HG02642 (cell line): ENCODE measurements at regions not wholly inside any gene's neighbourhood (a gene's known extent, or its start where the extent isn't known, plus 50 kb on each side); places are given as distances from the start of the nearest gene placed in this dataset.

Experiments
- ATAC-seq: cut with Tn5 transposase; IDR thresholded peaks from one replicate; pipeline ENCODE4 v1.9.1; 2021; ENCODE audit warnings: mild to moderate bottlenecking; ENCODE audit not compliant: unreplicated experiment, poor library complexity

DNA sequence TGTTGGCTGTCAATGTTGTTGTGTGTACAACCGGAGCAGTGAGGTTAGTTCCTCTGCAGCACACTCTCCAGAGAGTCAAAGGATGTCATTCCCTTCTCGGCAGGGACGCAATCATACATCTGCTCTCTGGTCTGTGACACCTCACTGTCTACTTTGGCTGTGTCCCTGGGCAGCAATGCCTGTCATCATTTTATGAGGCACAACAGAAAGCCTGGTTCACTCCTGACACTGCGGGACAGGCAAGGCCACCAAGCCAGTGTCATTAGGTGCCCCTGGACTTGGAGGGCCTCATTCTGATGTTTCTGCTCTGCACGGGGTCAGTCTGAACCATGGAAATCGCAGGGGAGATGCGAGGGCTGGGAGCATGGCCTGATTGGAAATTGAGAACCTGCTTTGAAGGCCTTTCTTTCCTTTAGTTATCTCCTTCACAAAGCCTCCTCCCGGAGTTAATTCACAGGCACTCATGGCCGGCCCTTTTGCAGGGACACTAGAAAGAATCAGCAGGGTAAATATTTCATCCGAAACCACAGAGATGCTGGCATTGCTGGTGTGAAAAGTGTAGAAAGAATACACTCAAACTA, 284.4 kb downstream of the ZNF536 start:
- ATAC-seq, result no peak

DNA sequence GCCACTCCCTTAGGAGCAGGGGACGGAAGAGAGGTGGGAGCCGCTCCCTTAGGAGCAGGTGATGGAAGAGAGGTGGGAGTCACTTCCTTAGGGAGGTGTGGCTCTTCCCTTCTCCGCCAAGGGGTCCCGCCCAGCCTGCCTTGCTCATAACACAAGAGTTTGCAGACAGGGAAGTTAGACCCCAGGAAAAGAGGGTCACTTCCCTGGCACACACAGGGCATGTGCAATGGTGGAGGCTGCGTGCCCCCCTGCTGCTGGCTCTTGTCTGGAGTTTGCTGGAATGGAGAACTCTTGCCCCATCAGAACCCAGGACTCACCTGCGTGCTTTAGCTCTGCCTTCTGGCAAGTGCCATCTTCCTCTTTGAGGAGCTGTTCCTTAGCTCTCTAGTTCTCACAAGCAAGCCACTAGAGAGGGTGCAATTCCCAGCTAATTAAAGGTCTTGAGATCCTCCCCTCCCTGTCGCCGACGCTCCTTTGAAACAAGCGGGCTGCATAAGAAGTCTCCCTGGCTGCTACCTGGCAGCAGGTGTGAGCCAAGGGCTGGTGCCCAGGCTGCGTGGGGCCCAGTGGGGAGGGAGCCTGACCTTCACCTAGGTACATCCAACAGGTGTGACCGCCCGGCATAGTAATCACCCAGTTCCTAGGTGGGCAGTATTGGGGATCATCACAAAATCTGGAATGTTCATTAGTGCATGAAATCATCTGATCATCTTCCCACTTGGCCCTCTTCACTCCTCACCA, 281.6 kb downstream of the ZNF536 start:
- ATAC-seq, result no peak

DNA sequence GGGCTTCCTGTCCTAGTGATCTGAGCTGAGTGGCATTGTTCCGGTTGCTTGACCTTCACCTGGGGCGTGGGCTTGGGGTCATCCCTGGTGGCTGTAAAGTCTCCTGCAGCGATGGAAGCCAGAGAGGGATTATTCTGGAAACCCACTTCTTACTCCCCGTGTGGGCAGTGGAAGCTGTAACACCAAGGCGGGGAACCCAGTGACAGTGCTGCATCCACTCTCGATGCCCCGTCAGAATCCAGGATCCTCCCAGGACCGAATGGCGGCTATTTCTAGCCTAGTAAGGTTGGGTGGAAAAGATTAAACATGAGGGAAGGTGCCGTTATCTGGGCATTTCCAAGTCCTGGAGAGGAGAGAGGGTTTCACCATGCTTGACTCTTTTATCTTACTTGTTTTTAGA, 280.6 kb downstream of the ZNF536 start:
- no peak for ATAC-seq

DNA sequence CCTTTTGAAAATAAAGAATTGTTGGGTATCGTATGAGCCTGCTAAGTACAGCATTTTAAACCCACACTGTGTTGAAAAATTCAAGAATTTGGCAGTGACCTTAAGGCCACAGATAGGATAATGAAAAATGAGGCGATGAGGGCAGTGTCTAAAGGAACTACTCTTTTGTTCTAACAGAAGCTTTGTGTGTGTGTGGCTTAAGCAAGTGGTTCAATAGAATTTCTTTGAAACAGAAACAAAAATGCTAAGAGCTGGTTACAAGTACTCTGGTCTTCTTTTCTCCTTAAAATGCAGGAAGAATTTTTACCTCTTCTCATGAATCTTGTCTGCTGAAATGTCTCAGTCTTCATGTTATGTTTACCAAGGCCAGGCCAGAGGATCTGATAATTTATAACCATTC, 279.5 kb downstream of the ZNF536 start:
- no peak for ATAC-seq

DNA sequence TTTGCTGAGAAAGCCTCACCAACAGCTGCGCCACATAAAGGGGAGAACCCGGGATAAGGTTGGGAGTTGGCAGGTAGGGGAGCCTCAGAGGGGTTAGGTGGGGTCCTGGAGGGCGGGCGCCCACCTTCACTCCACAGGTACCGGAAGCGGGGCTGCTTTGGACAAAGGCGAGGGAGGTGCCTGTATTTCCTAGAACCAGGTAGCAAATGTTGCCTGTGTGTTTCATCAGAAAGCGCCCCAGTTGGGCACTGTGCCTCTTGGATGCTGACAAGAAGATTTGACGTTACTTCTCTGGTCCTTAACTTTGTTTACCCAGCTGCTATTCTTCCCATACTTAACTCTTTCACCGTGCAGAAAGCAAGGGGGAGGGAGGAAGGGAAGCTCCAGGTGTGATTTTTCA, 278.9 kb downstream of the ZNF536 start:
- no peak for ATAC-seq

DNA sequence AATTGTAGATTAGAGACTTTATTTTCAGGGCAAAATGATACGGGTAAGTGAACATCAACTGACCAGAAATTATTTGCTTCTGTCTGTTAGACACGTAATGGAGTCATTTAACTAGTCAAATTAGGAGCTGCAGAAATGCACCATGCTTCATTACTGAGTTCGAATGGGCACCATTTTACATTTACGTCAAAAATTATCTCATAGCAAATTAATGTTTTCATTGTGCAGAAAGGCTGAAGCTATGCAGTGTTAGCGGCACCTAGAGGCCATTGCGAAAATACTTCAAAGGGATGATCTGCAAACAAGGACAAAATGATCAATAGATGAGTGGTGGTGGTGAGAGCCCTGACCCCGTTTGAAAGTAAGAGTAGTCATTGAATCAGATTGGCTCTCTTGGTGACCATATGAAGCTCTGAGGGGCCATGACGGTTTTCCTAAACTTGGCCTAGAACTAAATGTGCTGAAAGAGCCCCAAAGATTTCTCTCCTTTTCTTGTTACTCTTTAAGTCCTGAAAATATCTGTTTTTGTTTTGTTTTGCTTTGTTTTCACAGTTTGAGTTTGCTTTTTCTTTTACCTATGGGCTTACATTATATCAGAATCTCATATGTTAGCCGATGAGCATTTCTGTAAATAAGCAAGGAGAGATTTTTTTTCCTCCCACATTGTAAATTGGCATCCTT, 277.9 kb downstream of the ZNF536 start:
- ATAC-seq, result no peak

DNA sequence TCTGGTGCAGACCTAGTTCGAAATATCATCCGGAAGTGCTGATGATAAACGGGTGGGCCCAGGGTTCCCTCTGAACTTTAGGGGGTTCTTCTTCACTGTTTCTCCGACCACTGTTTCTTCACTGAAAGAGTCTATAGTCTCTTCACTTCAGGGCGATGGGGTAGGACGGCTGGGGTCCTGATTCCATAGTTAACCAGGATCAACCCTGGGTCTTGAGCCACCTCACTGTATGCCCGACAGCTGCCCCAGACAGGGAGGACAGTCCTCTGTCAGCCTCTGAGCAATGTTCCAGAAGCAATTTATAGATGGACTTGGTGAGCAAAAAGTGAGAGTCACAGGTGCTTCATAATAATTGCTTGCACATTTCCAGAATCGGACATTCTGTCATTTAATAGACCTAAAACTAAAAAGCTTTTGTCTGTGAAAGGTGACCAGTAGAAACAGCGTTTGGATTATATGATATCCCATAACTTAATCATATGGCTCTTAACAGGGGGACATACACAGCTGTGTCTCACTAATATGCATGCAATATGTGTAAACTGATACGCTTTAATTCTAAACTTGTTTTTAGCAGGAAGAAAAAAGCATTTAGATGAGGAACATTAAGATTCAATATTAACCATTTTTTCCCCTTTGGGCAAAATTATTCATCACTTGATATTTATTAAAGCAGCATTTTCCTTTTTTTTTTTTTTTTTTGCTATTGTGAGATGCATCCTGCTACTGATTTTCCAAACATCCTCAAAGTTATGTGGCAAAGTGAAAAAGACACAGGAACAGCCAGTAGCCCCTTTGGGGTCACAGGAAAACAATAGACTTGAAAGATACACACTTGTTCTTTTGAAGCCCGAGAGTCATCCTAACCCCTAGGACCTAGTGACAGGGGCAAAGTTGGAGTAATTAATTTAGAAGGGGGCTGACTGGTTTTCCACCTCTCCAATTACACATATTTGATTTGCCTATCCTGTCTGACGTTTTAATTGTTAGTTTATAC, 277.0 kb downstream of the ZNF536 start:
- ATAC-seq, result no peak

DNA sequence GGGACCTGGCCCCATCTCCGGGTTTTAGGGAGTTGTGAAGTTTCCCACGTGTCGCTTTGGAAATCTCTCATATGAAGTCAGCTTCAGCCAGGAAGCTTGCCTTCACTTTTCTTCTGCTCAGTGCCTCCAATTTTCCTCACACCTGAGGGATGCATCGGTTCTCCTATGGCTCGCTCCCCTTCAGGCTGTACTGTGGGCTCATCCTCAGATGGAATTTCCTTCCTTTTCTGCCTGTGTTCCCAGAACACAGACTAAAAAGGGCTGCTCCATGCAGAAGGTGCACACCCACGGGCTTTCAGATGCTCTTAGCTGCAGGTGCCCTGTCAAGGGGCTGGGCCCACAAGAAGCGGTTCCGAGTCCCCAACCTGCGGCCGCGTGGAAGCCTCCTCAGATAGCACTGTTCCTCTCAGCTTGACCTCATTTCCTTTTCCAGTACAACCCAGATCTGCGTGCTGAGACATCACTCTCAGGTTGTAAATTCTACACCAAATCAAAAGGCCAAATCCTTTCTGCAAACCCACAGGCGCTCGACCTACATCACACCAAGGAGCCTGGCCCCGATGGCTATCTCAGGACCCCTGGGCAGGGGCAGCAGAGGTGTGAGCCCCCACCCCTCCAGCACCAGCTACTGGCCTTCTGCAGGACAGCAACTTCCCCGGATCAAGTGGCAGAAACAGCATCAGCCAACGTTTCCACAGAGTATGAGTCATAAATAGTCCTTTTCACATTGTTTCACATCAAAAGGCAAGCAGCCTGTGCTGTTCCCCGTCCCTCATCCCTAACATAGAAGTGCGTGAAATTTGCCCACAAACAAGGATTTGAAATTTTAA, 275.9 kb downstream of the ZNF536 start:
- no peak for ATAC-seq

DNA sequence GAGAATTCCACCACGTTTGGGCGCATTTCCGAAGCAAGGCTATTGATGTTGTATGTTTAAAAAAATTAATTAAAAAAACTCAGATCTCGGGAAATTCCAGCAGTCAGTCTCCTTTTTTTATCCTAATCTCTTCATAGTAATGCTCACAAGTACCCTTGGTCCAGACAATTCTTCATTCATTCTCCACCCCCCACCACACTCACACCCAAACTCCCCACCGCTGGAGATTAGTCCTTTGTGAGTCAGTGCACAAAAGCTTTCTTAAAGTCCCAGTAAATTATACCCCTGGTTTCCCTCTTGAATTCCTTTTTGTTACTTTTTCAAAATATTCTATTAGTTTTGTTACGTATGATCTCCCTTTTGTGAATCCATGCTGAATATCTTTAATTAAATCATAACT, 274.6 kb downstream of the ZNF536 start:
- no peak for ATAC-seq

DNA sequence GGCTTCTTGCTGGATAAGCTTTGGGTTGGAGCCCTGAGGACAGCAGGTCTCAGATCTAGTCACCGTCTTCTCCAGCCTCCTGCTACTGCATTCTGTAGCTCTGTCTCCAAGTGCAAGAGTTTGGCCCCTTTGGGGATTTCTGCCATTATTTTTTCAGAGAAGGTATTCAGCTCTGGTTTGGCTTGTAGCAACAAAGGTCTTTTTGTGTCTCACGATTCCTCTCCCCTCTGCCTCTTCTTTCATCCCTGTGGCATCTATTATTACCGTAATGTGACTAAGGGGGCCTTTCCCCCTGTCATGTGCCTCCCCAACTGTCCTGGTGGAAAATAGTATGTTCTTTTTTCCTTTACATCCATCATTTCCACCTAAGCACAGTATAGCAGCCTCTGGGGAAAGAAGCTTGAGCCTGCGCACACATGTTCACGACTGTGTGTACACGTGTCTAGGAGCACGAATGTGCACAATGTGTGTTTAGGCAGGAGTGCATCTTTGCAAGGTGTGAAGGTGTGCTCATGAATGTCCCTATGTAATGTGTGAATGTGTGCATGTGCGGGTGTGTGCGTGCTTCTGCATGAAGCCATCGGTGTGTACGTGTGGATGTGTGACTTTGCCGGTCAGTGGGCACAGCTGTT, 273.9 kb downstream of the ZNF536 start:
- no peak for ATAC-seq

DNA sequence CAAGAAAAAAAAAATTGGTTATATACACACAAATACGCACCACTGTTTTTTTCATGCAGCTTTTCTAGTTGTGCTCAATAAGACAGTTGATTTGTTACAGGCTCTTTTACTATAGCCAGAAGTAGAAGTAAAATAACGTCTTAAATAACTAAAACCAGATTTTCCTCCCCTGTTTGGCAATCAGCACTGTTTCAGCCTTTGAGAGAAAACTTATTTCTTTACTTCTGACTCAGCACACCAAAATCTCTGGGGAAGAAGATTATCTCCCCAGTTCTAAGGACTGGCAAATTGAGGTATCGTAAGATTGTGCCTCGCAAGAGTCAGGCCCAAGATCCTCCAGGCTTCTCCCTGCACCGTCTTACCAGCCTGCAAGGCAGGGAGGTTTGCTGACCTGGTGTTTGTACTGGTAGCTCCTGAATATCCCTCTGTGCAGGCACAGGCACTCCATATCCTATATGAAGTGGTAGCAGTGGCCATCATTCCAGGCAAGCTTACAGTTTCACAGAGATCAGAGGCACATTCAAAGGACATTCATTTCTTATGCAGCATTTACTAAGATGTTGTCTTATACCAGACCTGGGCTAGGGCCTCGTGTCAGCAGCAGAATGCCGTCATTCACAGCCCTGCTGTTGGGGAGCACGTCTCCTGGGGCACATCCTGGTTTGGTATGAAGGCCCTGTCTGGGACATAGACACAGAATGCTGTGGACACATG, 268.2 kb downstream of the ZNF536 start:
- no peak for ATAC-seq

DNA sequence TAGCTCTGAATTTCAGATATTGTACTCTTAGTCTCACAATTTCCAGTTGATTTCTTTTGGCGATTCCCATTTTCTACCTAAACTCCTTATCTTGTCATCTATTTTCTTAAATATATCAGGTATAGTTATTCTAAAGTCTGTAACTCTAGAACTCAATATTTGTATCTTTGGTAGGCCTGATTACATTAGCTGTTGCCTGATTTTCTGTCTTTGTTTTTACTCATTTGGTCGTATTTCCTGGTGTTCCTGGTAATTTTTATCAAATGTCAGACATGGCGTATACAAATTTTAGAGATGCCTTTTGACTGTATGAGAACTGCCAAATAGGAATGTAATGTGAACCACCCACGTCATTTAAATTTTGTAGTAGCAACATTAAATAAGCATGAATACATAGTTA, 266.7 kb downstream of the ZNF536 start:
- no peak for ATAC-seq

DNA sequence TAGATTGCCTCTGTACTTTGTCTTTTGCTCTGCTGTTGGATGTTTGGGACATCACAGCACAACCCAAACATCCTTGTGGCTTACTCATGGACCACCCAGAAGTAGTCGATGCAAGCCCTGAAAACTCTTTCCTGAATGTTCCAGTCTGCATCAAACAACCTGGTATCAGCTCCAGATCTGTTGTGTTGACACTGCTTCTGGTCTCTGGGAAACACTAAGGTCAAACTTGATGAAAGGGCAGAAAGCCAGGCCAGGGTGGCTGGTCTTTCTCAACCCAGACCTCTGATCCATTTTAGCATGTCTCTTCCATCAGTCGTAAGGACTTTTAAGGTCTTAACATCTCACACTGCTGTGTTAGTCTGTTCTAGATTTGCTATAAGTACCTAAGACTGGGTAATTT, 265.7 kb downstream of the ZNF536 start:
- no peak for ATAC-seq

DNA sequence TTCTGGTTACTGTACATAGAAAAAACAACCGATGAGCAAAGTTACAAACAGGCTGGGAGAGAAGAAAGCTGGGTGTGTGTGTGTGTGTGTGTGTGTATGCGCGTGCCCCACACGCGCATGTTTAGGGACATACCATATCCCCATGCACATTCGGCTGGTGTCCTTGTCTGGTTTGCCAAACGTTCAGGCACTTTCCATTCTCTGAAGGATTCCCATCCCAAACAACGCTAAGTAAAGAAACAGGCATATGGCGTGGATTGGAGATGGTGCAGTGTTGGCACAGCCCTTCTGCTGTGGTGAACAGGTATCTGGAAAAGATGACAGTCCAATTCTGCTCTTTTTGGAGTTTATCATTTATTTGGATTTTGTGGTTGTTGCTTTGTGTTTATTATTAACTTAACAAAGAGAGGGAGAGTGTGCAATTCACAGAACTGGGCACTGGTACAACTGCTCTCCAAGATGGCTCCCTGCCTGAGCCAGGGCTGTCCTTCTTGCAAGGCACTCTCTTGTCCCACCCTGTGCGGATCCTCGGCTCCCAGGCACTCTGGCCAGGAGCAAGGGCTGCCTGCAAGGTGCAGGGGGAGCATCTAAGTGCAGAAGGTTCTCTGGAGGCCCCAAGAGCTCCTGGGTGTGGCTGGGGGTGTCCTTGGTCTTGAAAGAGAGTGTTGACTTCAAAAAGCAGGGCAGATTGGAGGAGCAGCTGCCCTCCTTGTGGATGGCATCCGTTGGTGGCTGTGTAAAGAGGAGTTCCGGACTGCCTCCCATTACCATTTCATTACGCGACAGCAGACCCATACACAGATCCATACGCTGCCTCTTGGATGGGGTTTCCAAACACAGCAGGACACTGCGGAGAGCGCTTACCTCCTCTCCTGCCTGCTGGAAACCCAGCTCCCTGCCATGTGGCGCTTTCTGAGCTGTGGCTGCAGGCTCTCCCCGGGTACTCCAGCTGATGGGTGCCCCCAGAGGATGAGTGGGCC, 263.1 kb downstream of the ZNF536 start:
- no peak for ATAC-seq

DNA sequence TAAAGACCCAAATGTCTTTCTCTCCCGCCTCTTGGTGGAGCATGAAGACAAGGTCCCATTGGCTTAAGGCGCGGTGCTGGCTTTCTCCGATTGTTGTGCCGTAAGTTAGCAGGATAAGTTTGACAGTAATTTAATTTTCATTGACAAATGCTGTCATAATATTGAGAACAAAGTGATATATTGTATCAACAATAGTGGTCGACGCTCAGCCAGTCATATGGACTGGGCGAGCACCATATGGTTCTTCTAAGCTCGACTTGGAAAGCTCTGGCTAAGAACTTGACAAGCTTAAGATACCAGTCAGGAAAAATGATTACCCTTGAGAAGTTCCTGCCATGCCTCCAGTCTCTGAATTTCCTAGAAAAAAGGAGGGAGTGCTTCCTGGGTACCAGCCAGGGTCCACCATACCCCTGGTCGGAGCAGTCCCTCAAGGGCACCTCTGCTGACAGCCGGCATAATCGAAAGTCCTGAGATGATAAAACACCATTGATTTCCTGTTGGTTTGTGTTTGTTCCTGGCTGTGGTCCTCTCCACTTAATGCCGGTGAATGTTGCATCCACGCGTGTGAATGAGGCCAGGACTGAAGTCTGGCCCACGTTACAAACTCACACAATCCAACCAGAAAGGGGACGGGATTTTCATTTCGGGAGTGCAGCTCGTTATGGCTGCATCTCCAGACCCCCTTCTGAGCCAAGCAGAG, 262.1 kb downstream of the ZNF536 start:
- no peak for ATAC-seq

DNA sequence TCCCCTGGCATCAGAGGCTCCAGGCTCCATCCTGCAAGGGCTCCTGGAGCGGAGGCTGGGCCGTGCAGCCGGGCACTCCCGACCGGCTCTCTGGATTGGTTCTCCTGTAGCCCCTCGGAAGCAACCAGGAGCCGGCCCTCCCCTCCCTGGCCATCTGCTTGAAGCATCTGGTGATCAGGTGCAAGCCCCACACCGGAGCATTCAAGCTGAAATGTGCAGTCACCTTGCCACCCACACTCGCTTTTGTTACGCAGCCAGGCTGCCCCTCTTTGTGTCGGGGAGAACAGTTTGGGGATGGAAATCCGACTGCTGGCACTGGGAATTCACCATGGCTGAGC, 258.8 kb downstream of the ZNF536 start:
- ATAC-seq, result no peak
